HG03558 (cell line): ENCODE measurements at regions not wholly inside any gene's neighbourhood (a gene's known extent, or its start where the extent isn't known, plus 50 kb on each side); places are given as distances from the start of the nearest gene placed in this dataset.

Source experiments
- ATAC-seq: cut with Tn5 transposase; IDR thresholded peaks from one replicate; pipeline ENCODE4 v1.9.1; 2021; ENCODE audit warnings: moderate number of reproducible peaks; ENCODE audit not compliant: unreplicated experiment; ENCODE audit errors: extremely low read depth

- no peak for ATAC-seq
Measured at GRCh38 chr11:95521133-95521542, 268.4 kb downstream of the FAM76B start.

- ATAC-seq: no peak
Measured at GRCh38 chr11:95520369-95521132, 269.0 kb downstream of the FAM76B start.

GRCh38 chr11:95519912-95520311 is 269.7 kb downstream of the FAM76B start:
- no peak for ATAC-seq

- ATAC-seq: no peak
Measured at GRCh38 chr11:95517453-95517852, 272.1 kb downstream of the FAM76B start.

- no peak for ATAC-seq
Measured at GRCh38 chr11:95516786-95517185, 272.8 kb downstream of the FAM76B start.

GRCh38 chr11:95516175-95516574 is 273.4 kb downstream of the FAM76B start:
- ATAC-seq: no peak

- ATAC-seq: no peak
Measured at GRCh38 chr11:95515371-95515770, 274.2 kb downstream of the FAM76B start.

- no peak for ATAC-seq
Measured at GRCh38 chr11:95514416-95515110, 275.0 kb downstream of the FAM76B start.

- ATAC-seq: no peak
Measured at GRCh38 chr11:95512682-95513081, 276.9 kb downstream of the FAM76B start.

GRCh38 chr11:95512177-95512576 is 277.4 kb downstream of the FAM76B start:
- no peak for ATAC-seq

GRCh38 chr11:95508219-95508890 is 277.4 kb upstream of the SESN3 start:
- no peak for ATAC-seq

GRCh38 chr11:95507794-95508193 is 276.8 kb upstream of the SESN3 start:
- ATAC-seq: no peak

GRCh38 chr11:95506777-95507176 is 275.8 kb upstream of the SESN3 start:
- no peak for ATAC-seq

- ATAC-seq: no peak
Measured at GRCh38 chr11:95505927-95506426, 275.0 kb upstream of the SESN3 start.

GRCh38 chr11:95503047-95503446 is 272.0 kb upstream of the SESN3 start:
- ATAC-seq: no peak

GRCh38 chr11:95502522-95502921 is 271.5 kb upstream of the SESN3 start:
- no peak for ATAC-seq

- ATAC-seq: no peak
Measured at GRCh38 chr11:95501761-95502266, 270.8 kb upstream of the SESN3 start.

GRCh38 chr11:95500466-95500865 is 269.5 kb upstream of the SESN3 start:
- no peak for ATAC-seq

GRCh38 chr11:95499516-95500135 is 268.6 kb upstream of the SESN3 start:
- no peak for ATAC-seq

- ATAC-seq: no peak
Measured at GRCh38 chr11:95498722-95499425, 267.9 kb upstream of the SESN3 start.
